ENCODE measurements at regions not wholly inside any gene's neighbourhood (a gene's known extent, or its start where the extent isn't known, plus 50 kb on each side); places are given as distances from the start of the nearest gene placed in this dataset.

GRCh38 chr13:66159511-66159910 is 1070.6 kb downstream of the PCDH9 start:
- TF ChIP-seq POLR2A (IDR thresholded peaks at IDR 0.05; ENCODE audit: low read length) (no peak), GATA1 (IDR thresholded peaks at IDR 0.05; ENCODE audit: low read depth, low read length) (no peak)
